Esophagus (tissue), 2 donors: ENCODE measurements at regions not wholly inside any gene's neighbourhood (a gene's known extent, or its start where the extent isn't known, plus 50 kb on each side); places are given as distances from the start of the nearest gene placed in this dataset.

Source experiments
- H3K27ac ChIP-seq, 2 donors: one replicate each; pipeline ENCODE4 v1.5.1; 2013; ENCODE audit warnings: low read depth in 2 of 2, mild to moderate bottlenecking in 2 of 2, inconsistent platforms in 1 of 2, low read length in 1 of 2, moderate library complexity in 1 of 2
- H3K27me3 ChIP-seq, 2 donors: one replicate each; pipeline ENCODE4 v1.6.1; 2013; ENCODE audit warnings: low read length in 2 of 2, control low read depth in 1 of 2, mild to moderate bottlenecking in 1 of 2; ENCODE audit not compliant: insufficient read depth in 2 of 2, control insufficient read depth in 1 of 2
- H3K36me3 ChIP-seq, 2 donors: one replicate each; pipeline ENCODE4 v1.6.1; 2013; ENCODE audit warnings: low read length in 1 of 2; ENCODE audit not compliant: control insufficient read depth in 2 of 2, insufficient read depth in 2 of 2
- H3K4me1 ChIP-seq, 2 donors: one replicate each; pipeline ENCODE4 v1.6.1; 2013; ENCODE audit warnings: low read length in 1 of 2; ENCODE audit not compliant: control insufficient read depth in 2 of 2, insufficient read depth in 2 of 2
- H3K4me3 ChIP-seq, 2 donors: one replicate each; pipeline ENCODE4 v1.5.1; 2013; ENCODE audit warnings: low read length in 2 of 2, mild to moderate bottlenecking in 2 of 2, low read depth in 1 of 2, moderate library complexity in 1 of 2
- H3K9me3 ChIP-seq, 2 donors: one replicate each; pipeline ENCODE4 v1.6.1; 2013; ENCODE audit warnings: mild to moderate bottlenecking in 2 of 2, low read depth in 1 of 2, low read length in 1 of 2, moderate library complexity in 1 of 2; ENCODE audit not compliant: control insufficient read depth in 2 of 2, insufficient read depth in 1 of 2
- WGBS, 2 donors: extraction: QIAGEN DNeasy Blood & Tissue Kit; methylation state at CpG; one replicate each; pipeline ENCODE4 v1.1.7; 2013; 5-methylcytosine and 5-hydroxymethylcytosine counted together
- donor health status: healthy with polysubstance abuse.
- donor health status: Bipolar disorder and iron deficiency.

DNA sequence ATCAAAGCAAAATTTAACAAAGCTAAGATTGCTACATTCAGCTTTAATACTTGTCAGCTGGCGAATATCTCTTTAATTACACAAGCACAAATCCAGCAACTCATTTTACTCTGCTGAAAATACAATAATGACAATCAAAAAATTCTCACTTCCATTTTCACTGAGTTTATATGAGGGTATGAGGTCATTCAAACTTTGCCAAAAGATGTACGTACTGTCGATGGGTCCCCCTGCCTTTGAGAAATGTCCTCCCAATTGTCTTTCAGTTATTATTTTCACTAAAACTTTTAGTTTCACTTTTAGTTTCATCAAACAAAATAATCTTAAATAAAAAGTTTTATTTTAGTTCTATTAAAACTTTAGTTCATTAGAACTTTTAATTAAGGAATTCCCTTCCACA lies 159.5 kb upstream of the WDR11 start:
- Histone ChIP-seq H3K27ac (no peak overlapping the region), H3K4me1 (no peaks in the 10 kb centered on the region), H3K27me3 (no peaks in the 10 kb centered on the region), H3K9me3 (no peaks in the 10 kb centered on the region), H3K4me3 (no peak overlapping the region), H3K36me3 (no peaks in the 10 kb centered on the region)
- whole genome bisulfite sequencing, 2 donors: 40 to 52% methylated on average over 3 of the region's 3 CpGs

GRCh38 chr10:120700426-120700825 lies 150.7 kb upstream of the WDR11 start:
- WGBS, 2 donors: 79 to 85% methylated on average over 2 of the region's 2 CpGs
- no peaks in the 10 kb centered on the region for H3K4me1 ChIP-seq

GRCh38 chr10:120701381-120701780 lies 149.8 kb upstream of the WDR11 start:
- H3K27me3 ChIP-seq: no peaks in the 10 kb centered on the region
- H3K27ac ChIP-seq: no peak overlapping the region
- peaks cover 3% of the 10 kb centered on the region in 2 donors for H3K9me3 ChIP-seq
- no peaks in the 10 kb centered on the region for H3K4me1 ChIP-seq
- no peak overlapping the region for H3K4me3 ChIP-seq
- no peaks in the 10 kb centered on the region for H3K36me3 ChIP-seq
- 51 to 56% methylated on average over 2 of the region's 2 CpGs for WGBS, 2 donors

More at GRCh38 chr10:120700426-120700825, 150.7 kb upstream of the WDR11 start:
- Histone ChIP-seq H3K4me3 (no peak overlapping the region), H3K9me3 (peaks cover 3% of the 10 kb centered on the region in 2 donors), H3K27ac (no peak overlapping the region), H3K36me3 (no peaks in the 10 kb centered on the region), H3K27me3 (no peaks in the 10 kb centered on the region)

DNA sequence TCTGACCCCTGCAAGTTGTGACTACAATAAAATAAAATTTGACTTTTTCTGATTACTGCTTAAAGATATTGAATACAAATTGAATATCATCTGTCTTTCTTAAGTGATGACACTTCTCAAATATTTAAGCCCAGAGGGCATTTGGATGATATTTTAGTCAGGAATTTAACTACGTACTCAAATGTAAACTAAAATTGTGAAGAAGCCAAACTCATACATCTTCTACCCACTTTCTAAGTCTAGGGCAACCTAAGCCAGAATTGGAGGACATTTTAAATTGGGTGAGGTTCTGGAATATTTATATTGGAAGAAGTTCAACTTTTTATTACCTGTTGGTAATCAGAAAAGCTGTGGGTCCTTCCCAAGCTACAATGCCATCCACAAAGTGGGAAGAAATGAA lies 149.1 kb upstream of the WDR11 start:
- Histone ChIP-seq H3K4me1 (no peaks in the 10 kb centered on the region), H3K9me3 (peaks cover 3% of the 10 kb centered on the region in 2 donors), H3K27ac (no peak overlapping the region), H3K4me3 (no peak overlapping the region), H3K36me3 (no peaks in the 10 kb centered on the region), H3K27me3 (no peaks in the 10 kb centered on the region)
- WGBS, 2 donors: 29 to 41% methylated on average over 1 of the region's 1 CpG

DNA sequence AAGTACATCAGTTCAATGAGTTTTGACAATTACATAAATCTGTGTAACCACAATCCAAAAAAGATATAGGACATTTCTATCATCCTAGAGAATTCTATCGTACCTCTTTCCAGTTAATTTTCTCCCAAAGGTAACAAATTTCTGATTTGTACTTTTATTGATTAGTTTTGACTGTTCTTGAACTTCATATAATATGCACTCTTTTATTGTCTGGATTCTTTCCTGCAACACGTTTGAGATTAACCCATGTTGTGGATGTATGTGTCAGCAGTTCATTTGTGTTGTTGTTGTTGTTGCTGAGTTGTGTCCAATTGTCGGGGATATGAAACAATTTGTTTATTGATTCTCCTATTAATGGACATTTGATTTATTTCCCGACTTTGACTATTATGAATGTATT lies 145.9 kb upstream of the WDR11 start:
- Histone ChIP-seq H3K4me1 (no peaks in the 10 kb centered on the region), H3K36me3 (no peaks in the 10 kb centered on the region), H3K27me3 (no peaks in the 10 kb centered on the region), H3K4me3 (no peak overlapping the region), H3K27ac (no peak overlapping the region), H3K9me3 (peaks cover 0 to 3% of the 10 kb centered on the region in 2 donors)
- WGBS, 2 donors: 65 to 67% methylated on average over 4 of the region's 4 CpGs

- peaks cover 0 to 4% of the 10 kb centered on the region in 2 donors for H3K9me3 ChIP-seq
- no peaks in the 10 kb centered on the region for H3K36me3 ChIP-seq
- H3K4me1 ChIP-seq: no peaks in the 10 kb centered on the region
- H3K4me3 ChIP-seq: no peak overlapping the region
- 67 to 76% methylated on average over 2 of the region's 2 CpGs for WGBS, 2 donors
- H3K27ac ChIP-seq: no peak overlapping the region
- H3K27me3 ChIP-seq: no peaks in the 10 kb centered on the region
Measured at GRCh38 chr10:120710076-120710475, 141.1 kb upstream of the WDR11 start.

DNA sequence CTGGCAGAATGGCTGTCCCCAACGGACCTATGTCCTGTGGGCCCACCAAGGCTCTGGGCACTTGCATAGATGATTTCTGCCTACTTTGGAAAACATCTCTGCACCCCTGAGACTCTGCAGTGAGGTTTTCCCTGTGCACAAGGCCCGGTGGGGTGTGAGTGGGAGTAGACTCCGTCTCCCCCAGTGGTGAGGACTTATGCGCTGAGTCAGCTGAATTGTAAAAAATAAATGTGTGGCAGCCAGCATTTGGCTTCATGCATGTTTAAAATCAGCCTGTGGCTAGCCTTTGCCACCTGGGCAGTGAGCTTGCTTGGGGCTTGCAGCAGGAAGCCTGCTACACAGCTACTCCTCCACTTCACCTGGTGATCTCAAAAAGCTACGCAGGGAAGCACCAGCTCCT lies 139.3 kb upstream of the WDR11 start:
- Histone ChIP-seq H3K4me1 (no peaks in the 10 kb centered on the region), H3K9me3 (peaks cover 0 to 4% of the 10 kb centered on the region in 2 donors), H3K27me3 (no peaks in the 10 kb centered on the region), H3K27ac (no peak overlapping the region), H3K4me3 (no peak overlapping the region), H3K36me3 (no peaks in the 10 kb centered on the region)
- 76 to 79% methylated on average over 5 of the region's 5 CpGs for WGBS, 2 donors

GRCh38 chr10:120713573-120714205 lies 137.5 kb upstream of the WDR11 start:
- H3K4me1 ChIP-seq: no peaks in the 10 kb centered on the region
- 47 to 56% methylated on average over 2 of the region's 2 CpGs for WGBS, 2 donors
- H3K36me3 ChIP-seq: no peaks in the 10 kb centered on the region
- H3K9me3 ChIP-seq: peaks cover 0 to 4% of the 10 kb centered on the region in 2 donors
- H3K27ac ChIP-seq: no peak overlapping the region
- no peak overlapping the region for H3K4me3 ChIP-seq
- no peaks in the 10 kb centered on the region for H3K27me3 ChIP-seq

- no peaks in the 10 kb centered on the region for H3K27me3 ChIP-seq
- H3K4me3 ChIP-seq: no peak overlapping the region
- no peak overlapping the region for H3K27ac ChIP-seq
- H3K4me1 ChIP-seq: no peaks in the 10 kb centered on the region
- no peaks in the 10 kb centered on the region for H3K36me3 ChIP-seq
- WGBS, 2 donors: 64 to 70% methylated on average over 3 of the region's 3 CpGs
- H3K9me3 ChIP-seq: peaks cover 0 to 2% of the 10 kb centered on the region in 2 donors
Measured at GRCh38 chr10:120715171-120715570, 136.0 kb upstream of the WDR11 start.

DNA sequence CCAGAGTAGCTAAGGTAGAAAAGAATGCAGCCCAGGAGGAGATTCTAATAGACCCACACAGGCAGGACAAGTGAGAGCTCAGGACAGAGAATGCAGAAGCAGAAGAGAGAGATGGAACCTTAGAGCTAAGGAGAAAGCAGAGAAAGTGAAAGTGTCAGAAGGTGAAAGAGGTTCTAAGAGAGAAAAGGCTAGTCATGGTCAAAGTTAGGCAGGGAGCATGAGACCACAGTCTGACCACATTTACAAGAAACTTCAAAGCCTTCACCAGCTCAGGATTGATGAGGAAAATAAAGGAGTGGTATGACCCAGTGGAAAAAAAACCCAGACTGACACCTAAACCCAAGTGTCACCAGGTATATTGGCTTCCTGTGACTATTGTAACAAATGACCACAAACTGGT lies 131.8 kb upstream of the WDR11 start:
- Histone ChIP-seq H3K4me3 (no peak overlapping the region), H3K36me3 (no peaks in the 10 kb centered on the region), H3K4me1 (no peaks in the 10 kb centered on the region), H3K27me3 (no peaks in the 10 kb centered on the region), H3K9me3 (peaks cover 0 to 2% of the 10 kb centered on the region in 2 donors), H3K27ac (no peak overlapping the region)
